Neural cell (in vitro differentiated cells): ENCODE measurements at regions not wholly inside any gene's neighbourhood (a gene's known extent, or its start where the extent isn't known, plus 50 kb on each side); places are given as distances from the start of the nearest gene placed in this dataset.

Experiments
- H2AFZ ChIP-seq: fragments of 200-600, 300-800 bp; sonication (generic), shearing (Covaris generic); 2 replicates; pipeline ENCODE4 v1.6.0; 2014; ENCODE audit warnings: low read depth, mild to moderate bottlenecking, antibody characterized with exemption, low read length, moderate library complexity
- H3F3A ChIP-seq: fragments of 200-600 bp; shearing (Covaris generic); 2 replicates; pipeline ENCODE4 v1.6.1; 2016; ENCODE audit warnings: mild to moderate bottlenecking, moderate library complexity, mixed read lengths, antibody characterized with exemption, low read length; ENCODE audit not compliant: insufficient read depth, poor library complexity, severe bottlenecking
- H3K27ac ChIP-seq: fragments of 200-600, 300-800 bp; sonication (generic), shearing (Covaris generic); 2 replicates; pipeline ENCODE4 v1.5.1; 2014; ENCODE audit warnings: mild to moderate bottlenecking, low read length, moderate library complexity
- H3K27me3 ChIP-seq: fragments of 300-800, 200-600 bp; sonication (generic), shearing (Covaris generic); 2 replicates; pipeline ENCODE4 v1.6.0; 2014; ENCODE audit warnings: mild to moderate bottlenecking, low read depth, low read length, moderate library complexity; ENCODE audit not compliant: insufficient read depth
- H3K36me3 ChIP-seq: fragments of 300-800, 200-600 bp; sonication (generic), shearing (Covaris generic); 2 replicates; pipeline ENCODE4 v1.5.1; 2014; ENCODE audit warnings: mild to moderate bottlenecking, antibody characterized with exemption, low read length, moderate library complexity; ENCODE audit not compliant: insufficient read depth
- H3K4me2 ChIP-seq: fragments of 300-800, 200-600 bp; sonication (generic), shearing (Covaris generic); 2 replicates; pipeline ENCODE4 v1.6.0; 2014; ENCODE audit warnings: mild to moderate bottlenecking, low read length
- H3K4me3 ChIP-seq: fragments of 300-800, 200-600 bp; sonication (generic), shearing (Covaris generic); 2 replicates; pipeline ENCODE4 v1.5.1; 2014; ENCODE audit warnings: mild to moderate bottlenecking, low read length, moderate library complexity
- H3K79me2 ChIP-seq: fragments of 200-600 bp; shearing (Covaris generic); replicated peaks from 2 replicates; pipeline ENCODE4 v1.6.0; 2014; ENCODE audit warnings: mild to moderate bottlenecking, low read length, moderate library complexity; ENCODE audit not compliant: insufficient read depth
- H3K9ac ChIP-seq: fragments of 300-800, 200-600 bp; sonication (generic), shearing (Covaris generic); 2 replicates; pipeline ENCODE4 v1.6.1; 2016; ENCODE audit warnings: mild to moderate bottlenecking, low read length, mixed read lengths
- H3K9me2 ChIP-seq: fragments of 200-600 bp; shearing (Covaris generic); 2 replicates; pipeline ENCODE4 v1.6.1; 2016; ENCODE audit warnings: mild to moderate bottlenecking, low read length, mixed read lengths; ENCODE audit not compliant: insufficient read depth
- H3K9me3 ChIP-seq: fragments of 200-600, 300-800 bp; sonication (generic), shearing (Covaris generic); 2 replicates; pipeline ENCODE4 v1.6.1; 2016; ENCODE audit warnings: mild to moderate bottlenecking, mixed run types, low read length, moderate library complexity, mixed read lengths
- H4K20me1 ChIP-seq: fragments of 200-600 bp; shearing (Covaris generic); 2 replicates; pipeline ENCODE4 v1.6.1; 2016; ENCODE audit warnings: mild to moderate bottlenecking, mixed run types; ENCODE audit not compliant: insufficient read depth
- CTCF ChIP-seq: fragments of 450-650 bp; IDR thresholded peaks from 2 replicates; pipeline ENCODE4 v1.5.1; 2014; ENCODE audit warnings: antibody characterized with exemption, mild to moderate bottlenecking, moderate library complexity; ENCODE audit not compliant: poor library complexity, severe bottlenecking
- EP300 ChIP-seq: fragments of 450-650 bp; conservative IDR thresholded peaks from 2 replicates; pipeline ENCODE4 v1.6.1; 2014; ENCODE audit warnings: antibody characterized with exemption, mild to moderate bottlenecking, moderate library complexity; ENCODE audit not compliant: poor library complexity, severe bottlenecking
- EZH2 ChIP-seq: fragments of 200-600, 300-800 bp; shearing (Covaris generic), sonication (generic); IDR thresholded peaks from 2 replicates; pipeline ENCODE4 v1.6.1; 2014; ENCODE audit warnings: antibody characterized with exemption, low read length, borderline replicate concordance, mild to moderate bottlenecking; ENCODE audit not compliant: insufficient read depth, poor library complexity, severe bottlenecking
- MXI1 ChIP-seq: fragments of 450-650 bp; conservative IDR thresholded peaks from 2 replicates; pipeline ENCODE4 v1.6.1; 2014; ENCODE audit warnings: antibody characterized with exemption, mild to moderate bottlenecking; ENCODE audit not compliant: poor library complexity, severe bottlenecking
- POLR2AphosphoS5 ChIP-seq: IDR thresholded peaks from 2 replicates; pipeline ENCODE4 v1.6.1; 2012
- RAD21 ChIP-seq: fragments of 450-650 bp; conservative IDR thresholded peaks from 2 replicates; pipeline ENCODE4 v1.6.1; 2014; ENCODE audit warnings: antibody characterized with exemption, mild to moderate bottlenecking, moderate library complexity
- REST ChIP-seq: IDR thresholded peaks from 2 replicates; pipeline ENCODE4 v1.6.1; 2012; ENCODE audit warnings: borderline replicate concordance
- SMC3 ChIP-seq: fragments of 450-650 bp; conservative IDR thresholded peaks from 2 replicates; pipeline ENCODE4 v1.6.1; 2014; ENCODE audit warnings: antibody characterized with exemption, mild to moderate bottlenecking, moderate library complexity; ENCODE audit not compliant: poor library complexity
- TAF1 ChIP-seq: IDR thresholded peaks from 2 replicates; pipeline ENCODE4 v1.6.1; 2012; ENCODE audit warnings: low read depth

GRCh38 chr6:115004204-115004603 is 661.4 kb upstream of the HS3ST5 start:
- Histone ChIP-seq H3F3A (no peaks in the 10 kb centered on the region), H3K9ac (no peak overlapping the region), H3K4me3 (no peak overlapping the region), H3K27ac (no peak overlapping the region), H3K36me3 (no peaks in the 10 kb centered on the region), H2AFZ (no peak overlapping the region), H4K20me1 (no peaks in the 10 kb centered on the region), H3K9me3 (no peaks in the 10 kb centered on the region), H3K9me2 (no peaks in the 10 kb centered on the region), H3K4me2 (no peak overlapping the region), H3K27me3 (no peaks in the 10 kb centered on the region), H3K79me2 (no peaks in the 10 kb centered on the region)
- no peak for TF ChIP-seq EP300

GRCh38 chr6:115001731-115002350 is 659.0 kb upstream of the HS3ST5 start:
- Histone ChIP-seq H3K9ac (no peak overlapping the region), H3K9me3 (no peaks in the 10 kb centered on the region), H4K20me1 (no peaks in the 10 kb centered on the region), H3K79me2 (no peaks in the 10 kb centered on the region), H3K27me3 (no peaks in the 10 kb centered on the region), H3K4me3 (no peak overlapping the region), H3F3A (no peaks in the 10 kb centered on the region), H3K36me3 (no peaks in the 10 kb centered on the region), H3K9me2 (no peaks in the 10 kb centered on the region), H3K27ac (no peak overlapping the region), H2AFZ (no peak overlapping the region), H3K4me2 (no peak overlapping the region)
- TF ChIP-seq EZH2: no peak

- Histone ChIP-seq H3K4me2 (no peak overlapping the region), H4K20me1 (no peaks in the 10 kb centered on the region), H2AFZ (no peak overlapping the region), H3K9ac (no peak overlapping the region), H3K36me3 (no peaks in the 10 kb centered on the region), H3K79me2 (no peaks in the 10 kb centered on the region), H3K27ac (no peak overlapping the region), H3K9me3 (no peaks in the 10 kb centered on the region), H3F3A (no peaks in the 10 kb centered on the region), H3K27me3 (no peaks in the 10 kb centered on the region), H3K4me3 (no peak overlapping the region), H3K9me2 (no peaks in the 10 kb centered on the region)
- TF ChIP-seq POLR2AphosphoS5 (no peak), EP300 (no peak), REST (no peak), EZH2 (no peak)
Observed at GRCh38 chr6:115000736-115001135, 657.9 kb upstream of the HS3ST5 start.

GRCh38 chr6:114998492-114998891 is 655.7 kb upstream of the HS3ST5 start:
- no peak overlapping the region for H3K27ac ChIP-seq
- H3K9me3 ChIP-seq: no peaks in the 10 kb centered on the region
- no peak overlapping the region for H3K9ac ChIP-seq
- no peaks in the 10 kb centered on the region for H3F3A ChIP-seq
- H3K36me3 ChIP-seq: no peaks in the 10 kb centered on the region
- H4K20me1 ChIP-seq: no peaks in the 10 kb centered on the region
- H3K4me2 ChIP-seq: no peak overlapping the region
- H3K9me2 ChIP-seq: no peaks in the 10 kb centered on the region
- H3K79me2 ChIP-seq: no peaks in the 10 kb centered on the region
- no peaks in the 10 kb centered on the region for H3K27me3 ChIP-seq
- no peak overlapping the region for H3K4me3 ChIP-seq
- no peak overlapping the region for H2AFZ ChIP-seq
- no peak for TF ChIP-seq EZH2
- TF ChIP-seq RAD21: no peak
- no peak for TF ChIP-seq SMC3
- no peak for TF ChIP-seq TAF1
- TF ChIP-seq REST: no peak
- no peak for TF ChIP-seq CTCF
- TF ChIP-seq MXI1: no peak
- no peak for TF ChIP-seq EP300
